ENCODE measurements at regions not wholly inside any gene's neighbourhood (a gene's known extent, or its start where the extent isn't known, plus 50 kb on each side); places are given as distances from the start of the nearest gene placed in this dataset.
"Not testable (repeated sequence)": the region's sequence is repeated elsewhere in the genome, so short reads cannot be mapped to it uniquely, and the experiment has no call there.

GRCh38 chr5:148880197-148880596 is 53.8 kb downstream of the ADRB2 start:
- no peak for DNase-seq

DNA sequence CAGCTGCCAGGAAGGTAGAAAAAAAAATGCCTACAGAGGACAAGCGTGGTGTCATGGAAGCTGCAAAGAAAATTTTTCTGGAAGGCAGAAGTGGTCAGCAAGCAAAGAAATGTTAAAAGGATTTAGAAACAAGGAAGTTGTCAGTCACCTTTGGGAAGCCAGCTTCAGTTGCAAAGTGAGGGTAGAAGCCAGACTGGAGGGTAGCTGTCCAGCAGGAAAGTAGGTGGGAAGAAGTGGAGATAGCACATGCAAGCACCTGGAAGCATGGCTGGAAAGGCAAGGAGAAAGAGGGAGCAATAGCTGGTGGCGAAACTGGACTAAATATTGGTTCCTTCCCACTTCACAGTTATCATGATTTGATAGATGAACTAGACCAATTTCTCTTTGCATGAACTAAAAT is 54.3 kb downstream of the ADRB2 start:
- no peak for DNase-seq

DNA sequence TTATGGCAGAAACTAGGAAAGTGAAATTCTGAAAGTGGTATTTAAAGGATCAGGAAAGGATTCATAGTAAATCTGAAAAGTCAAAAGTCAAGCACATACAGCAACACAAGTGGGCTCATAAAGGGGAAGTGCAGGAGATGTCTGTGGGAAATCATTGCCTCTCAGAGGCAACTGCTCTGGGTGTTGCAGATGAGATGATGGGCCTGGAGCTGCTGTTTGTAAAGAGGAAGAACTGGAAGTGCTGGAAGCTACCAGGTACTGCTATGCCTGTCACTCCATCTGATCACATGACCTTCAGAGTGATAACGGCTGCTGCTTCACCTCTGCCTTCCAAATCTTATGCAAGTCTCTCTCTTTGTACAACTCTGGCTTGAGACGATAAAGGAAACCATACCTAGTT is 55.9 kb downstream of the ADRB2 start:
- no peak for DNase-seq

DNA sequence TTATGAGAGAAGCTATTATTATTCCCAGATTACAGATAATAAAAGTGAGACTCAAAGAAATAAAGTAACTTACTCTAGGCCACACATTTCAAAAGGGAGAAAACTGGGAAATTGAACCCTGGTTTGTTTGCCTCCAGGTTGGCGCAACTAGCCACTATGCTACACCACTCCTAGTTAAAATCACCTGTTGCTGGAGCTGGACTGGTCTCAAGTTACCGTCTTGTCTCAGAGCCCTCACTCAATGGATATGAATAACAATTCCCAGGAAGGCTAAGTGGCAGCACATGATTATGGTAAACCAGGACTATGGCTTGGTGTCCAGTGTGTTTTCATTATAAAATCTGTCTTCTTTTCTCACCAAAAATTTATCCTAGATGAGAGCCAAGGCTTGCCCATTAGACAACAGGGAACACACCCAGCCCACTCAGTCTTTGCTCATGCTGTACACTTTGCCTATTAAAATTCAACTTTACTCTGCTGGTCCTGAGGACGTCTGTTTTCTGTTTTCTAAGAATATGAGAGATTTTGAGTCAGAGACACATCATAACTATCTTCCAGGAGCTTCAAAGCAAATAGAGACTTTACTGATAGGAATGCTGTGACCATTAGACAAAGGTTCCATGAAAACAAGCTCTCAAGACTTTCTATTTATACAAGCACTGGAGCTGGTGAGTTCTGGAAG is 58.1 kb downstream of the ADRB2 start:
- no peak for DNase-seq

DNA sequence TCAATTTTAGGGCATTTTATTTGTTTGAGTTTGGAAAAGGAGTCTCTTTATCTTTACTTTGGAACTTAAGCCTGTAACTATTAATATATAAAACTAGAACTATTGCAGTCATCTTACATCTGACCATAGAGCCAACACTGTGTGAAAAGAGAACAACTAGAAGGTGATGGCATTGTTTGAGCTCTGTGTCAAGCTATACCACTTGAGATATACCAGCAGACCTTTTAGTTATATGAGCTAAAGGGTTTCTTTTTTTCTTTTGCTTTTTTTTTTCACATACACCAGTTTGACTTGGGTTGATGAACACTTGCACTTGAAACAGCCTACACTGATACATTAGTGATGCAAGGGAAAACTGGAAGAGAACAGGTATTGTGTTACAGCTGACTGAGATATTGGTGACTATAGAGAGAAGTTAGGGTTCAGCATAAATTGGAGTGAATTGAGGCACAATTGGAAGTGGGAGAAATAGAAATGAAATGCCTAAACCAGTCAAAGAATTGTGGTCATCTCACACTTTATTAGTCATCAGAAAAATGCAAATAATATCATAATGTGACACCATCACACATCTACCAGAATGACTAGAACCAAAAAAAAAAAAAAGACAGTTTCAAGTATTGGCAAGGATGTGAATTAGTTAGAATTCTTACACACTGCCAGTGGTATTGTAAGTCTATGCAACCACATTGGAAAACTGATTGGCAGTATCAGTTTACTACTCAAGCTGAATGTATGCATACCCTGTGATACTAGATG is 60.9 kb downstream of the ADRB2 start:
- DNase-seq = no peak

DNA sequence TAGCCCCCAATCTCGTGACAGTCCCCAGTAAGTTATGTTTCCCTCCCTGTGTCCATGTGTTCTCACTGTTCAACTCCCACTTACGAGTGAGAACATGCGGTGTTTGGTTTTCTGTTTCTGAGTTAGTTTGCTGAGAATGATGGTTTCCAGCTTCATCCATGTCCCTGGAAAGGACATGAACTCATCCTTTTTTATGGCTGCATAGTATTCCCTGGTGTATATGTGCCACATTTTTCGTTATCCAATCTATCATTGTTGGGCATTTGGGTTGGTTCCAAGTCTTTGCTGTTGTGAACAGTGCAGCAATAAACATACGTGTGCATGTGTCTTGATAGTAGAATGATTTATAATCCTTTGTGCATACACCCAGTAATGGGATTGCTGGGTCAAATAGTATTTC is 63.5 kb downstream of the ADRB2 start:
- DNase-seq = not testable (repeated sequence)

- DNase-seq = not testable (repeated sequence)
These were observed 69.0 kb downstream of the ADRB2 start for GRCh38 chr5:148895441-148895840.

- DNase-seq = peak; percentile 20
These were observed 71.4 kb downstream of the ADRB2 start for GRCh38 chr5:148897842-148898241.

GRCh38 chr5:148898413-148899075 is 72.1 kb downstream of the ADRB2 start:
- no peak for DNase-seq

- DNase-seq = no peak
These were observed 73.6 kb downstream of the ADRB2 start for GRCh38 chr5:148899993-148900392.

DNA sequence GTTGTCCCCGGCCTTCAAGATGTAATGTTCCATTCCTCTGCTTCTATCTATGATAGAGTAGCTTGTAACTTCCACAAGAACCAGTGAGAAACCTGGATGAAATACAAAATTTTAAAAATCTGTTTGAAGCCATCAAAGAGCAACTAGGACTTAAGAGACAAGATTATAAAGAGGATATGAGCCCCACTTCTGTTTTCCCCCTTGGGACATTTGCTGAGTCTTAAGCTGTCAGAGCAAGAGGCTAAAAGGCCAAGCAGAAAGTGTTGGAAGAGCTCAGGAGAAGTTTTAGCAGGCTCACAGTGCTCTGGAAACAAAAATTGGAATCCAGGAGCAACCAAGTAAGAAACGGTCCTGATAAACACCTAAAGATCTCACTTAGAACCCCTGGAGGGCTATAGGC is 76.1 kb downstream of the ADRB2 start:
- DNase-seq = no peak

DNA sequence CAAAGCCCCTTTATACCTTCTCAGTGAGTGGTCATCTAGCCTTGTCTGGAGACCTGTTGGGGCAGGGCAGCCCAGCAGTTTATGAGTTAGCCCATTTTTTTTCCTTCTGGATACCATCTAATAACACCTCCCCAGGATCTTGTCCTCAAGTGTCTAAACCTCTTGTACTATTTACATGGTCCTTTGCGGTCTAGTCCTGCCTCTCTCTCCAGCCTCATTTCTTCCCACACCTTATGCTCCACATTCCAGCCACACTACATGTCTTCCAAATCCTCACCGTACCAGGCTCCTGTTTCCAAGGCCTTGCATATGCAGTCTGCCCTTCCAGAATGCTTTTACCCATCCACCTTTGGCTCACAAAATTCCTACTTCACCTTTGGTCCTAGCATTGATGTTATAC is 77.2 kb downstream of the ADRB2 start:
- no peak for DNase-seq

- DNase-seq = no peak
These were observed 78.0 kb downstream of the ADRB2 start for GRCh38 chr5:148904440-148904839.

- no peak for DNase-seq
These were observed 79.1 kb downstream of the ADRB2 start for GRCh38 chr5:148905541-148905940.

DNA sequence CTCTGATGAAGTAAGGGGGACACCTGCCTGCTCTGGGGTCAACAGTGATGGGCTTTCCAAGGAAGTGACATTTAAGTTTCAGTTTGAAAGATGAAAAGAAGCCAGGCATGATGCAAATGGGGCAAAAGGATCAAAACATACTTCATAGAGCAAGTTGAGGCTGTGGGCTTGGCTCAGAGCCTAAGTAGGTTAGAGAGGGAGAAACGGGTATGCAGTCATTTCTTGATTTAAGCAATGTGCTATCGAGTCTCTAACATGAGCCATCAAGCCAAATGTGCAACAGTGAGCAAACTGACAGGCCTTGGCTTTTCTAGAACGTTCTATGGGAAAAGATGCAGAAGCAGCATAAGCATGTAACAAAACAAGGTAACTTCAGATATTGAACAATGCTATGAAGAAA is 80.6 kb downstream of the ADRB2 start:
- DNase-seq = no peak

GRCh38 chr5:148909040-148909439 is 82.6 kb downstream of the ADRB2 start:
- DNase-seq = no peak

DNA sequence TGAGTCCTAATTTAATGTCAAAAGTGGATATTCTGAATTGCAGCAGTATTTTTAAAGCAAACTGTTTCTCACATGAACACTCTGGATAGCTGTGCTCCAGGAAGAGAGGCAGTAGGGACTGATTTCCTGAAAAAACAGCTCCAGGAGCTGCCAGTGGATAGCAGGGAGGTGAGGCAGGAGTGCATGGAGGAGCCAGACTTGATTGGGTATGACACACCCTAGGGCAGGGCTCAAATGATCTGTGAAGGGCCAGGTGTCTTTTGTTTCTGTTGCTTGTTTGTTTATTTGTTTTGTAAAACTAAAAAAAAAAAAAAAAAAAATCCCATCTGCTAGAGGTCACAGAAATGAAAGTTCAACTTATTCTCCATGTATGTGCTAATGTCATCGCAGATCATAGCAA is 83.4 kb downstream of the ADRB2 start:
- no peak for DNase-seq

- DNase-seq = no peak
These were observed 83.8 kb downstream of the ADRB2 start for GRCh38 chr5:148910216-148910615.

GRCh38 chr5:148910686-148911361 is 84.4 kb downstream of the ADRB2 start:
- DNase-seq = no peak

- DNase-seq = no peak
These were observed 85.0 kb downstream of the ADRB2 start for GRCh38 chr5:148911386-148911785.

- DNase-seq = no peak
These were observed 85.7 kb downstream of the ADRB2 start for GRCh38 chr5:148912146-148912545.

DNA sequence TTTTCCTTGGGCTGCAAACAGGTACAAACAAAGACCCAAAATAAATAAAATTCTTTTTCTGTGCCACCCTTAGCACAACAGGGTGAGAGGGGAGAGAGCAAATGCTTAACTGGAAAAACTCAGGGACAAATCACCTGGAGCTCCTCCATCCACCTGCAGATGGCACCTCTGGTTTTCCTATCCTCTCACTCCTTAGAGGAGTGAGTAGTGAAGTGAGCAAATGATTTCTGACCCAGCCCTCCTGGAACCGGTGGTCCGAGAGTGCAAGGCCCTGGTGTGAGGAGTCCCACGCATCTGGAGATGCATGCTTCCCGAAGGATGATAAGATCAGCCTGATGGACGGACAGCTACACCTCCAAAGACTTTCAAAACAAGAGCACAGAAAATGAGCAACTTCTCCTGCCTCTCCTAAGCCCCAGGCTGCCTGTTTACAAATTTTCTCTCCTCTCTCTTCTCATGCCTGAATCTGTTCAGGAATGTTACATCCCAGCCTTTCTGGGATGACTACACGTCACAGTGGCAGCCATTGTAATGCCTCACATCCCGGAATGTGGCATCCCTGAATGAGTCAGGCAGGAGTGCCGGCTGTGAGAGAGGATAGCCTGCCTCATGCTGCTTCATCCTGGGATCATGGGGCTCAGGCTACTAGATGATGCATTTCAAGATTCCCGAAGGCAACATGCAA is 86.4 kb downstream of the ADRB2 start:
- DNase-seq = no peak

DNA sequence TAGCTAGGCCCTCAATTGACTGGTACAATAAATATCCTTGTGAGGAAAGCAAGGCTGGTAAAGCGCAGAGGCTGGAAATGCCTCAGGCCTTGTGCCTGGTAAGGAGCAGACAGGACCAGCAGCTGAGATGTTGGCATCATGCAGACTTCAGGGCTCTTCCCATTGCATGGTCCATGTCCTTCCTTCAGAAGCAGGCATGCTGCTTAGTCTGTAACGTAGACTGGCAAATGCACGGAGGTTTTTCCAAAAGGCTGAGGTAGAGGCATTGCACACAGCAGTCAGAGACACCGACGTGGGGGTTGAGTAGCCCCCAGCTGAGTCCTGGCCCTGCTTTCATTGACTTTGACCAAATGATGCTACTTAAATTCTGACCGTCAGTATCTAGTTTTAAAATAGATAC is 87.1 kb downstream of the ADRB2 start:
- no peak for DNase-seq

Measured in NCI-H1436 (cell line).